GM12873 (cell line): ENCODE measurements at regions not wholly inside any gene's neighbourhood (a gene's known extent, or its start where the extent isn't known, plus 50 kb on each side); places are given as distances from the start of the nearest gene placed in this dataset.

ENCODE experiments used
- TF ChIP-seq, protein P1 (sequence below): IDR thresholded peaks from 2 replicates; pipeline ENCODE4 v1.5.1; 2012; ENCODE audit warnings: low read depth, mild to moderate bottlenecking, moderate library complexity, low read length, control low read depth; ENCODE audit not compliant: insufficient read depth; ENCODE audit errors: missing control alignments

DNA sequence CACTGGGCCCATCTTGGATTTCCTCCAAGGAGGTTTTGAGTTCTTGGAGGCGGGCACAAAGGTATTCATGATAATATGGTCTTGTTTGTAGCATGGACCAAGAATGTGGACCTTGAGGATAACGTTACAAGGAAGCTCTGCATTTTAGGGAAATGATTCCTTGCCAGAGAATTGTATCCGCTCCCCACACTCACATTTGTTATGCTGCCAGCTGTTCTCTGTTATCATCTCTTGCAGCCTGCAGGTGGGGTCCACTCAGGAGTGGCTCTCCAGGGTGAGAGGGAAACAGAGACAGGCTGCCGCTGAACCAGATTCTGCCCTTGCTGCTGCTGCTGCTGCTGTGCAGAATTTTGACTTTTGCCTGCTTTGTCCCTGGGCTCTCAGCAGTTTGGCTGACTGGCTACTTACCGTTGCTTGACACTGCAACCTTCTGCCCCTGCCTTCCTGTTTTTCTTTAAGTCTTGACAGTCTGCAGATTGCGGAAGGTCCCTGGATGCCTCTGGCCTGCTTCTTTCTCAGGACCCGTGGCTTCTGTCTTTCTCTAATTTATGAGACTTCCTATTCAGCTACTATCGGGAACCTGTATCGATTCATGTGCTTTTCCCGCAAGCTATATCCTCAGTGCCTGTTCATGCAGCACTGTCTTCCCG, 122.3 kb upstream of the DOCK10 start:
- TF ChIP-seq, protein P1, sequence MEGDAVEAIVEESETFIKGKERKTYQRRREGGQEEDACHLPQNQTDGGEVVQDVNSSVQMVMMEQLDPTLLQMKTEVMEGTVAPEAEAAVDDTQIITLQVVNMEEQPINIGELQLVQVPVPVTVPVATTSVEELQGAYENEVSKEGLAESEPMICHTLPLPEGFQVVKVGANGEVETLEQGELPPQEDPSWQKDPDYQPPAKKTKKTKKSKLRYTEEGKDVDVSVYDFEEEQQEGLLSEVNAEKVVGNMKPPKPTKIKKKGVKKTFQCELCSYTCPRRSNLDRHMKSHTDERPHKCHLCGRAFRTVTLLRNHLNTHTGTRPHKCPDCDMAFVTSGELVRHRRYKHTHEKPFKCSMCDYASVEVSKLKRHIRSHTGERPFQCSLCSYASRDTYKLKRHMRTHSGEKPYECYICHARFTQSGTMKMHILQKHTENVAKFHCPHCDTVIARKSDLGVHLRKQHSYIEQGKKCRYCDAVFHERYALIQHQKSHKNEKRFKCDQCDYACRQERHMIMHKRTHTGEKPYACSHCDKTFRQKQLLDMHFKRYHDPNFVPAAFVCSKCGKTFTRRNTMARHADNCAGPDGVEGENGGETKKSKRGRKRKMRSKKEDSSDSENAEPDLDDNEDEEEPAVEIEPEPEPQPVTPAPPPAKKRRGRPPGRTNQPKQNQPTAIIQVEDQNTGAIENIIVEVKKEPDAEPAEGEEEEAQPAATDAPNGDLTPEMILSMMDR: no peak

DNA sequence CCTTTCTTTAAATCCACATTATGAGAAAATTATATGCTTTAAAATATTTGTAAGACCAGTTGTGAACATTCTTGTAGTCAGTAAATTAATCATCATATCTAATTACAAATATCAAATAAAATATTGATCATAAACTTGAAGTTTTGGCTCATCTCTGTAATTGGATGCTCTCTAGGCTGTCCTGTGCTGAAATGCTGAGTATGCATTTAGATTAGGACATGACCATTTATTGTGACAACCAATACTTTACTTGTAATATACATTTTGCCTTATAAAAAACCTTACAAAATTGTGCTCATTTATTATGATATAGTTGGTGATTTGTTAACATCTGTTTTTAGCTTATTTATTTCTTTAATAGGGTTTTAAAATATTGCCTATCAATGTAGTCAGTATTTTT, 116.1 kb upstream of the DOCK10 start:
- TF ChIP-seq, protein P1: no peak

DNA sequence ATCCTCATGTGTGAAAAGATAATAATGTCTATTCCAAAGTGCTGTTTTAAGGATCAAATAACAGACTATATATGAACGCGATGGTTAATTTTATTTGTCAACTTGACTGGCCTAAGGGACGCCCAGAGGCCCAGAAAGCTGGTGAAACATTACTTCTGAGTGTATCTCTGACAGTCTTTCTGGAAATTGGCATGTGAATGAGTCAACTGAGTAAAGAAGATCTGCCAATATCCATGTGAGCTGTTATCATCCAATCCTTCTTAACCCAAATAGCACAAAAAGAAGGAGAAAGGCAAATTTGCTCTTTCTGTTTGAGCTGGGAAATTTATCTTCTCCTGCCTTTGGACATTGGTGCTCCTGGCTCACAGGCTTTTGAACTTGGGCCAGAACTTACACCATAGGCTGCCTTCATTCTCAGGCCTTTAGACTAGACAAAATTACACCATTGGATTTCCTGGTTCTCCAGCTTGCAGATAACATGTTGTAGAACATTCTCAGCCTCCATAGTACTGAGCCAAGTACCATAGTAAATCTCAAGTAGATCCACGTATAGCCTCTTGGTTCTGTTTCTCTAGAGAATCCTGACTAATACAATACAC, 114.7 kb upstream of the DOCK10 start:
- TF ChIP-seq, protein P1: no peak

DNA sequence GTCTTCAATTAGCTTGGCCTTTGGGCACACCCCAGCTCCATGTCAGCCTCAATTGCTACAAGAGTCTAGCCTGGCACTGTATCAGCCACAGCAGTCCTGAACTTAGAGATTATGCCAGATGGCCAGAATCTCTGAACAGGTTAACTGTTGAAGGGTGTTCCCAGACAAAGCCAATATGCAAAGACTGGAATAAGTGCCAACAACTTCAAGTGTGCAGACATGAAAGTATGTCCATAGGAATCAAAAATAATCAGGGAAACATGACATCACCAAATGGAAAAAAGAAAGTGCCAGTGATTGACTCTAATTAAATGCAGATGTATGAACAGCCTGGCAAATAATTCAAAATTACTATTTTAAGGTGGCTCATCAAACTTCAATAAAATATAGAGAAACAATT, 98.5 kb upstream of the DOCK10 start:
- TF ChIP-seq, protein P1: no peak

DNA sequence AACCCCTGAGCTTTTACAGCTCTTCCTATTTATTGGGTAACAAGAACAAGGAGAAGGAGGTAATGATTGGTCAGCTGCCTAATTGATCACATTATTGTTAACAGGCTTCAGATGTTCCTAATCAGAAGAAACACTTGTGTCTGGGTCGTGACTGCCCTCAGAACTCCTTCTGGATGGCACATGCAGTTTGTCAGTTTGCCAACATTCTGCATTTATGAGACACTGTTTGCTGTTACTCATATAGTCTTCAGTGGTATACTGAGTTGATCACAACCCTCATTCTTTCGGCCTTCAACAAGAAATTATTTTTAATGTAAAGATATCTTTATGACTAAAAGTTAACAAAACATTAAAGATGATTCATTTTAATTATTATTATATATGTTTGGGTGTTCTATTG, 95.7 kb upstream of the DOCK10 start:
- TF ChIP-seq, protein P1: no peak

DNA sequence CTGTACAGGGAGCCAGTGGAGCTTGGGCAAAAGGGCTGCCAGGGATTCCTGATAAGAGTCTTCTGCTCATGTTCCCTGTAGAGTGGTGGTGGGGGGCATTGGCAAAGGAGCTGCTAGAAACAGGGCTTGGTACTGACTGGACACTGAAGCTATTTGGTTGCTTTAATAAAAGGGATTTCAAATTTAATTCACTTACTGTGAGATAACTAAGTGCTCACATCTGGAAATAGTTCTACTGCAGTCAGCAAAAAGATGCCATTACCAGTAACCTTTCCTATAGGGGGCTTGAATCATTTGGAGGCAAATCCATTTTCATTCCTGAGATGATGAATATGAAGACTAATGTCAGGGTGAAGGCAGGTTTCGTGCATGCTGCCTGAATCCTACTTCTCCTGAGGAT, 94.3 kb upstream of the DOCK10 start:
- TF ChIP-seq, protein P1: no peak

DNA sequence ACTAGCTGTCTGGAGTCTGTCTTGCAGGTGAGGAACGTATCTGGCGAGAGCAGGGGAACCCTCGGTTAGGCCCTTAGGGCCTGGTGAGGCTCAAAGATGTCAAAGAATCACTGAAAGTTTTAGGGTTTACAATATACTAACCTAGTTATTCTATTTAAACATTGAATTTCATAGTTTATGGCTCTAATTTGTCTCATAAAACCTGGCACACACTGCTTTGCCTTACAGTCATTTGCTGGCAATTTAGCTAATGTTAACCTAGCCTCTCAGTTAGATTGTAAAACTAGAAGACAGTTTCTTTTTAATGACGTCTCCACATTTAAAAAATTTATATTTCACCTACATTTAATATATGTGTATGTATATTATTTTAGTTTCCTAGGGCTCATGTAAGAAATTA, 89.6 kb upstream of the DOCK10 start:
- TF ChIP-seq, protein P1: no peak
